NCI-H187 (cell line): ENCODE measurements at regions not wholly inside any gene's neighbourhood (a gene's known extent, or its start where the extent isn't known, plus 50 kb on each side); places are given as distances from the start of the nearest gene placed in this dataset.
"Not testable (repeated sequence)": the region's sequence is repeated elsewhere in the genome, so short reads cannot be mapped to it uniquely, and the experiment has no call there.

Experiments used
- DNase-seq, 2 experiments: peaks; one replicate each; lab custom pipeline; 2025; lab: John Stamatoyannopoulos, UW

DNA sequence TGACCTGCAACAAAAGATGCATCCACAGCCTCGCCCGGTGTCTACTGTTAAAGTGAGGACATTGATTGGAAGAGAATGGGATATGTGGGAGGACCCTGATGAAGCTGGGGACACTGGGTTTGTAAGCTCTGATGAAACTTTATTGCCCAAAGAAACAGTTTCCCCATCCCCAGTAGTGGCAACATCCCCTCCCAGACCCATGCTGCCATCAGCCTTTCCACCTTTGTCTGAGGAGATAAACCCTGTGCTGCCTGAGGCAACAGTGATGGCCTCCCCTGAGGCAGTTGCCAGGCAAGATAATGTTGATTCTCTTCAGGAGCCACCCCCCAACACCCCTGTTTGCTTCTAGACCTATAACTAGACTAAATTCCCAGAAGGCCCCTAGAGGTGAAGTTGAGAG is 234.0 kb downstream of the TFAP2B start:
- DNase-seq, result not testable (repeated sequence)

DNA sequence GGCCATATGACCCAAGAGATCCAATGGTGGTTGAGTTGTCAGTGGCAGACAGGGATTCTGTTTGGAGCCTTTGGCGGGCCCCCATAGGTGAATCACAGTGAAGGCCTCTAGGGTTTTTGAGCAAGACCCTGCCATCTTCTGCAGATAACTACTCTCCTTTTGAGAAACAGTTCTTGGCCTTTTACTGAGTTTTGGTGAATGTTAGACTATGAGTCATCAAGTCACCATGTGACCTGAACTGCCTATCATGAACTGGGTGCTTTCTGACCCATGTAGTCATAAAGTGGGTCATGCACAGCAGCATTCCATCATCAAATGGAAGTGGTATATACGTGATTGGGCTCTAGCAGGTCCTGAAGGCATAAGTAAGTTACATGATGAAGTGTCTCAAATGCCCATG is 236.6 kb downstream of the TFAP2B start:
- not testable (repeated sequence) for DNase-seq

DNA sequence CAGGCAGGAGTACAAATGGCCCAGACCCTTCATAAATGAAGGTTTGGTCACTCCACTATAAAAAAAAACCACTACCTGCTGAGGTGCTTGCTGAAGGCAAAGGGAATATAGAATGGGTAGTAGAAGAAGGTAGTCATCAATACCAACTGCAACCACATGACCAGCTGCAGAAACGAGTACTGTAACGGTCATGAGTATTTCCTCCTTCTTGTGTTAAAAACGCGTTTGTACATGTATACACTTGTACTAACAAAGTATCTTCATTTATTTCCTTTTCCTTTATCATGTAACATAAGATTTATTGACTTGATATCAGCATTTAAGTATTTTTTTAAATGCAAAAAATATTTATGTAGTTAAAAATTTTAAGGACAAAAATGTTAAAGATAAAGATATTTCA is 238.6 kb downstream of the TFAP2B start:
- DNase-seq, result no peak

DNA sequence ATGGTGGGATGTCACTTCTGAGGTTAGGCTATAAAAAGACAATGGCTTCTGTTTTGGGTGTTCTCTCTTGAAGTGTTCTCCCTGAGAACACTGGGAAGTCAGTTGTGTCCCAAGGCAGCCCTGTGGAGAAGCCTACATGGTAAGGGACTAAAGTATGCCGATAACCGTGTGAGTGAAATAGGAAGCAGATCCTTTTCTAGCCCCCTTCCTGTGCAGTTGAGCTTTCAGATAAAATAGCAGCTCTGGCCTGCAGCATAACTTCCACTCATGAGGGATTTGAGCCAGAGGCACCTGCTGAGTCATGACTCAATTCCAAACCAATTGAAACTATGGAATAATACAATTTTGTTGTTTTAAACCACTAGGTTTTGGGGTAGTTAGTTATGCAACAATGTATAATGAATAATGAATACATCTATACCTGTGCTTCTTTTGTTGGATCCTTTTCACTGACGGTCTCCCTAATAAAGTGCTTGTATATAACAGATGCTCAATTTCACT is 241.6 kb downstream of the TFAP2B start:
- no peak for DNase-seq

DNA sequence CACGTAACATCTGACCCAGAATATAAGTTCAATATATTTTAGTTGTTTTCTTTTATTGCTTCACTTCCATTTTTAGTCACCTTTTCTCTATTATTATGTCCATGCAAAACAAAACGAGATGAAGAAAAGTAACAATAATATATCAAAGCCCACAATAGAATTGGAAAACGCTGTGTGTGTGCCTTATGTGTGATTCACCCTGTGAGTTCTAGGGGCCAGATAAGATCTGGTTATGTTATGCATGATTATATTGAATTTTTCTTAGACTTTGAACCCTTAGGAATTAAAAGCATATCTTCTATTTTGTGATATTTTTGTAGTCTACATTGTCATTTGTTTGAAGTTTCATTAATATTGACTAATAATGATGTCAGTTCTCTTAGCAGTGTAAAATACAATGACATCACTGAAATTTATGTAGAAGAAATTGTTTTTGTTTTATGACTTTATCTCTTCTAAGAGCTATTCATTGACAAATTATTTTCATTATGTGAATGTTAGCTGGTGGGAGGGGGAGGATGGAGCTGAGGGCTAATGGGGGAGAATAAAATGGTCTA is 243.6 kb downstream of the TFAP2B start:
- DNase-seq, result no peak

DNA sequence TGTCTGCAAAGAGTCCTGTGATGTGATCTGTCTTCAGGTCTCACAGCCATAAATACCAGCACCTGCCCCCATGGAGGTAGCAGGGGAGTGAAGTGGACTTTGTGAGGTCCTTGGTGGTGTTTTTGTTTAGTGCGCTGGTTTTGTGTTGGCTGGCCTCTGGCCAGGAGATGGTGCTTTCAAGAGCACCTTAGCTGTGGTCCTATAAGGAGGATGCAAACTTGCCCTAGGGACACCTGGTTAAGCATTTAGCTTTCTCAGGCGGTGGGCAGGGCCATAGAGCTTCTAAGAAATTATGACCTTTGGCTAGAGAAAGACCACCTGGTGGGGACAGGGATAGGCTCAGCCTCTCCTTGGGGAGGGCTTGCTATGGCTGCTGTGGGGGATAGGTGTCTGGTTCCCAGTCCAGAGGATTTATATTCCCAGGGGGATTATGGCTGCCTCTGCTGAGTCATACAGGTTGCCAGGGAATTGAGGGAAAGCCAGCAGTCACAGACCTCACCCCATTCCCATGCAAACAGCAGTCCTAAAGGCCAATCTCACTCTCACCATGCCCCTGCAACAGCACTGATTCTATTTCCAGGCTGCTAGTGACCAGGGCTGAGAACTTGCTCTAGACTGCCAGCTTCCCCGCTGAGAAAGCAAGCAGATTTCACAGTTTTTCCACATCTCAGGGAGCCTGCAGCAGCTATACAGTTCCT is 259.3 kb downstream of the TFAP2B start:
- peak in 1 of 2 experiments; percentile 27 for DNase-seq

DNA sequence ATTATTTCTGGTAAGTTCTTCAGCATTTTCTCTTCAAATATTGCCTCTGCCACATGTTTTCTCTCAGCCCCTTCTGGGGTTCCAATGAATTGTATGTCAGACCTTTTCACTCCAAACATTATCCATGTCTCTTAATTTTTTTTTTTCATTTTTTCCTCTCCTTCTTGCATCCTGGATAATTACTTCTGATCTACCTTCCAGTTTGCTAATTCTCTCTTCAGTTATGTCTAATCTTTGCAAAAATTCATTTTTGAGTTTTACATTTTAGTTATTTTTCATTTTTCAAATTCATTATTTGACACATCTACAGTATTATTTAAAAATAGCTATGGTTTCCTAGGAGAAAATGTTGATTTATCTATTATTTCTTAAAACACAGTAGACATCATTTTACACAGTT is 271.7 kb downstream of the TFAP2B start:
- no peak for DNase-seq

DNA sequence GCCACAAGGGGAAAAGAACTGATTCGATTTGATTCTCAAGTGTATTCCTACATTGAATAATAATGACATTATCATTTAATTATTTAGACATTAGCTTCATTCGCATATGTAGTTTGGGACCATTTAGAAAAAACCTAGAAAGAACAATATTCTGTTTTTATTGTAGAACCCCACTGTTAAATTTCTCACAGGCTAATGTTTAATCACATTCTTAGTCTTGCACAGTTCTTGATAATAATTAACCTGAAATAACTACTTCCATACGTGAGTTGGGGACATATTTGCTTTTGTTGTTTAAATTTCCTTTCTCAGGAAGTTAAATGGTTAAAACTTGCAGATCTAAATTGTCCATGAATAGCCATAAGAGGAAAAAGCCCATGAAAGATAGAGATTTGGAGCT is 275.2 kb downstream of the TFAP2B start:
- no peak for DNase-seq

DNA sequence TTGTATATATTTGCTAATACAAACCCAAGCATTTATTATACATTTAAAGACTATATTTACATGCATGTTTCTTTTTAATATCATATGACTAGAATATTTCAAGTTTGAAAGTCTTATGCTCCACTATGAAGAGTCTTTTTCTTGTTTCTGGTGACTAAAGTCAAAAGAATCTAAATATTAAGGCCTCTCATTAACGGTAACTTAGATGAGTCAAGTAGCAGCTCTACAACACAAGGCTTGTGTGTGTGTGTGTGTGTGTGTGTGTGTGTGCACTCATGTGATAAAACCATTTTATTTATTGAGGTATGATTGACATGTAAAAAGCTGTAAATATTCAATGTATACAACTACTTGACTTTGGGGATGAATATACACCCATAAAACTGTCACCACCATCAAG is 275.6 kb downstream of the TFAP2B start:
- DNase-seq, result no peak

DNA sequence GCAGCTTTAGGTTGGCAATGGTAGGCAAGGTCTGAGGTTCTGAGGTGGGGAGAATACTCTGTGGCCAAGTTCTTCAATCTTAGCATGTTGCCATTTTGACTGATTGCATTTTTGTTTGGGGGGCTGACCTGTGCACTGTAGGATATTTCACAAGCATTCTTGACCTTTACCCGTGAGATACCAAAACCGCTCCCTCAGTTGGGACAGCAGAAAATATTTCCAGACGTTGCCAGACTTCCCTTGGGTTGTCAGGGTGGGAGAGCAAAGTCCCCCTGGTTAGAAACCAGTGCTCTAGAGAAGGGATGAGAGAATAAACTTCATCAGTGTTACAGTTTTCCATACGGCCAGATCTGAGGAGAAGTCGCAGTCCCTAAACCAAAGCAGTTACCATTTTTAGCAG is 279.6 kb downstream of the TFAP2B start:
- no peak for DNase-seq

DNA sequence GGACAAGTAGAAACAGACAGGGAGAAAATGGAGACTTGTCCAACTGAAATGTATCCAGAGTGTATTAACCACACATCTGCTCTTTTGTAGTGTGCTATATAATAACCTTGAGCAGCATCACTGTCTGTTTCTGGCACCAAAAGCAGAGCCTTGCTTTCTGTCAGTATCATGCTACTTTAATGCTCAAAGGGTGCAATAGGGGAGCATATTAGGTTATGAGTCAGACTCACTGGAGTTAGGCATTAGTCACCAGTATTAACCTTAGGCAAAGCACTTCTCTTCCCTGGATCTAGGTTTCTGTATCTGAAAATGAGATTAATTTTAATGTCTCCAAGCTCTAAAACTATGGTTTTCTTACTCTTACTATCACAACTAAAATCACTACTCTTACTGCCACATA is 280.1 kb downstream of the TFAP2B start:
- DNase-seq, result no peak

DNA sequence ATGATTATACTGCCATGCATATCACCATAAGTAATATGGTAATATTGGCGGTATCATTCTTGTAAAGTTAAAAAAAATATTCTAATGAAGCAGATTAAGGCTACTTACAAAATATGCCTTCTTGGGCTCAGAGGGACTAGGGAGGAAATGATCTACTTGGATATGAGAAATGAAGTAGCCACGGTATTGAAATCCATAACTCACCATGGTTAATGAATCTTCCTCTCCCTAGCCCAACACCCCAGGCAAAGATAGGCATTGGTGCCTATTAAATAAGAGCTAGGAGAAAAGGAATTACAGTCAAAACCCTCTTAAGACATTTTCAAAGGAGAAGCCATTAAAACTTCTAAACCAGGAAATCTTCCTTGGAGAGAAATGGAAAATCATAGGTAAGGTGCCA is 280.5 kb downstream of the TFAP2B start:
- no peak for DNase-seq

DNA sequence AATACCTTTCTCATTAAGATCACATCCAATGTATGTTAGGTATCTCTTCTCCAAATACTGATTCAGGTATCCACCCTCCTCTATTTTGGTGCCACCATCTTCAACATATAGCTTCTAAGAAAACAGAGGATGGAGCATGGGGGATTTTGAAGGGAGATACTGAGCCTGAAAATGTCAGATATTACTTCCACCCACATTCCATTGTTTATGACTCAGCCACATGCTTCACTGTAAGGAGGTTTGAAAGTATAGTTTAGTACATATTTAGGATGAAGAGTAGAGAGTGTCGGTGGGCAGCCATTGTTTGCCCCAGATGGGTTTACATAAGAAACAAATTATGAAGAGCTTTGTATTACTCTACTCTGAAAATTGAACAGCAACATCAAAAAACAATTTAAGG is 286.7 kb downstream of the TFAP2B start:
- DNase-seq, result no peak

DNA sequence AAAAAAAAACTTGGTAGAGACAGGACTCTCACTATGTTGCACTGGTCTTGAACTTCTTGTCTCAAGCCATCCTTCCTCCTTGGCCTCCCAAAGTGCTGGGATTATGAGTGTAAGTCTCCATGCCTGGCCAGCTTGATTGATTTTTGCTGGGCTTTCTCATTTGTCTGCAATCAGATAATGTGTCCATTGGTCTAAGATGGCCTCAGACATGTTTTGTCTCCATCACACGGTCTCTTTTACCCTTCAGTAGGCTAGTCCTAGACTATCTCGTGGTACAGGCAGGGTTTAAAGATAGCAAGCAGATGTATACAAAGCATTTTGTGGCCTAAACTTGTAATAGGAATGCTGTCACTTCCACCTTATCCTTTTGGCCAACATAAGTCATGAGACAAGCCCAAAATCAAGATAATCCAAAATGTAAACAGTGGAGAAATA is 289.1 kb downstream of the TFAP2B start:
- no peak for DNase-seq

DNA sequence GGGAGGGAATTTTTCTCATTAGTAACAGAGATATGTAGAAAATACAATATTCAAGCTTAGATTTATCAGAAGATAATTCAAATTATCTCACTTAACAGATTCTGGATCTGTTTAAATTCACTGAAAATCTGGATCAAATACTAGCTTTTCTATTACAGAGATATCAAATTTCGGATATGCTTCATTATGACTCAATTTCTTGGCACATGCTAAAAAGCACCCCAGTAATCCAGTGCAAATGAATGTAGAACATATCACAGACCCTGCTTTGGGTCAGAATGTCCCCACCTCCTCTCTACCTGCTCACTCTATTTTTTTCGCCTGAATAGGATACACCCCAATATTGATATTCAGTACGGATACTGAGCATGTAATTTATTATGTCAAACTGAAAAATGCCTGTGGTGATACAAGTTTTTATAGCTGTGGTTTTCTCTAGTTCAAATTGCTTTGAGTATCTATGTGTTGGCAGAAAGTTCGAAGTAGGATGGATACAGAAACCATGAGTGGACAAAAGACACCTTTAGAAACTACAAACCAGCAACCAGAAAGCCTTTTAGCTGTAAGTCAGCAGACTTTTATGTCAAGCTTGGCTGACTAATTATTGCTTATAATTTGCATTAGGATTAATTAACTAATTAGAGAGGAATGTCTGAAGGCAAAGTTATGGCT is 290.0 kb downstream of the TFAP2B start:
- no peak for DNase-seq

DNA sequence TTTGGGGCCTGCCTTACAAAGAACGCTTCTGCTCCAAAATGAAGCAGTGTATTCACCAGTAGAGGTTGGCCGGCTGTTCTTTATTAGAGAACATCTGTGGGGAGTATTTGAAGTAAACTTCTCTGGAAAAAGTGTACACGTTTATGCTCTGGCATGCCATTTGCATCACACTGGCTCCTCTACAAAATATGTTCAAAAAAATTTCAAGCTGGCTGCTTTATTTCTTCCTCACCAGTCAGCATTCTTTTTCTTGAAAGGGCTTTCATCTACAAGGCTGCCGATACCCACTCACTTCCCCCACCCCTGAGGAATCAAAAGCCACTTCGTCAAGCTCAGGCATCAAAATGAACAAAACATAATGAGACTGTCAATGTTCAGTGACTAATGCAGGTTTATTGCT is 294.1 kb downstream of the TFAP2B start:
- DNase-seq, result no peak

DNA sequence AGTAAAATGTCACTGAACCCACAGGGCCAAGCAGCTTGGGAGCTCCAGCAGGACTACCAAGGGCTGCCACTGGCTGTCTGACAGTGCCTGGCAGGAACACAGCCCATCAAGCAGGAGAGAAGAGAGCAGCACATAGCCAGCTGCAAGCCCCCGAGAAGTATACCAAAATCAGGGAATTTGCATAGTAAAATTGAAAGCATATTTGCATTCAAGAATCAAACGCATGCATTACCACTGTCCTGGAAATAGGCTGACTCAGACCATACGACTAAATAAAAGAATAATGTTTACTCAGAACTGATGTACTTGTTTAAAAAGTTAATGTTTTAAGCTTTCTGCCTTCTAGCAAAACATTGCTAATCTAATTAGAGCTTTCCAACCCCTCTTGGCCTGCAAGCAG is 298.1 kb downstream of the TFAP2B start:
- no peak for DNase-seq

DNA sequence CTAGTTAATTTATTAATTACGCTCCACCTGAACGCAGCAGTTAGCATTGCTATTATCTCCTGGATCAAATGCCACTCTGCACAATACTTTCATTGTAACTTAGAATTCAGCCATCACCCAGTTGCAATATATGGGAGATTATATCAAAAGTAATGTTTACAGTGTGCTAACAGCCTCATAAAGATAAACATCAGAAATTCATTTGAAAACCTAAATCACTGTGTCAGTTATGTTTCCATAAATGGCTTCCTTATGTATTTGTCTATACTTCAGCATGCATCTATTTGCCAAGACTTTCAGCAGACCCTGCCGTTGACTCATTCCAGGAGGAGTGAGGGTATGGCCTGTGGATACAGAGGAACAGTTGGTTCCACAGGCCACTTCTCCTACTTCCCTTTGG is 300.1 kb downstream of the TFAP2B start:
- DNase-seq, result no peak

DNA sequence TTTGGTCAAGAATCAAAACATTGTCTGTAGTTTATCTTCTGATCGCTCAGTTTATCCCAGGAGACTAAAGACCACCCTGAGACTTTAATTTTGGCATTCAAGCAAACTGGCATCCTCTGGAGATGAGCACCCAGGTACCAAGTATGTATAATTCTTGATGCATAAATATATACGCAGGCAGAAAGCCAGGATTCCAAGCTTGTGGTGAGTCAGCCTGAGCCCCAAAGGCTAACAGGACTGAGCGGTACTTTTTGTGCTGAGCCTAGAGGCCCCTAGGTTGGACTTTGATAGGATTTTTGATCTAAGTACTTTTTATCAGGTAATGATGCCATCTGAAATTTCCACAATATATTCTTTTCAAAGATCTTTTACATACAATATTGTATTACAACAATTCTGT is 301.3 kb downstream of the TFAP2B start:
- no peak for DNase-seq

DNA sequence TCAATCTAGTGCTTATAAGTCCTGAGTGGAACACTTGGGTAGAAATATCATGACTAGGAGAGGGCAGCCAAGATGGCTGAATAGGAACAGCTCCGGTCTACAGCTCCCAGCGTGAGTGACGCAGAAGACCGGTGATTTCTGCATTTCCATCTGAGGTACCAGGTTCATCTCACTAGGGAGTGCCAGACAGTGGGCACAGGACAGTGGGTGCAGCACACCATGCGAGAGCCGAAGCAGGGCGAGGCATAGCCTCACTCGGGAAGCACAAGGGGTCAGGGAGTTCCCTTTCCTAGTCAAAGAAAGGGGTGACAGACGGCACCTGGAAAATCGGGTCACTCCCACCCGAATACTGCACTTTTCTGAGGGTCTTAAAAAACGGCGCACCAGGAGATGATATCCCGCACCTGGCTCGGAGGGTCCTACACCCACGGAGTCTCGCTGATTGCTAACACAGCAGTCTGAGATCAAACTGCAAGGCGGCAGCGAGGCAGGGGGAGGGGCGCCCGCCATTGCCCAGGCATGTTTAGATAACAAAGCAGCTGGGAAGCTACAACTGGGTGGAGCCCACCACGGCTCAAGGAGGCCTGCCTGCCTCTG is 302.8 kb downstream of the TFAP2B start:
- not testable (repeated sequence) for DNase-seq

DNA sequence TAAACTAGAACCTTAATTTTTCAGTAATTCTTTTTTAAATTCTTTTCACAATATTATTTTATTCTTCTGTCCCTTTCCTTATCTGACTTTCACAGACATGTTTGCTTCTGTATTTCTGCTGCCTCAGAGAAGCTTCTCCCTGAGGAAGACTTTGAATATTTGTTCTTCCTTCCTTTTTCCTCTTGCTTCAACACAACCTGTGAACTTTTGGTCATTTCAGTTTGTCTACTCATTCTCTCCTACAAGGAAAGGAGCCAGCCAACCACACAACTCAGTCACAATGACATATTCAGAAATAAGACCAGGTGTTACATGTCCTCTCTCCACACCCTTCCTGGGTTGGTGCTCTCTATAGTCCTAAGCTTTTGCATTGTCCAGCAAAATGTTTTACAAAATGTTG is 310.4 kb downstream of the TFAP2B start:
- no peak for DNase-seq

DNA sequence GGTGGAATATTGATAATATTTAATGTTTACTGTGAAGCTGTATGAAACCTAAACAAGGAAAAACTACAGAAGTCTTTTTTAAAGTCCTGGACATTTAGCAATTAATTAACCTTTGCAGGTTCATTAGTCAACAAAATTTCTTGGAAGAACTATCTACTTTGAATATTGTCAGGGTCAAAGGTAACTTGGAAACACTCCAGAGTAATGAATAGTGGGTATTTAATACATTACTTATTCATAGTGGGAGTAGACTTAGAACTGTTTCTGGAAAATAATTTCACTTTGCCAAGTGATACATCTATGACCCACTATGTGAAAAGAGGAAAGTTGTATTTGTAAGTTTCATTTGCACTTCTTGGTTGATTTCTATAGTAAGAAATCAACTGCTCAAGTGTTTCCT is 319.1 kb downstream of the TFAP2B start:
- no peak for DNase-seq

DNA sequence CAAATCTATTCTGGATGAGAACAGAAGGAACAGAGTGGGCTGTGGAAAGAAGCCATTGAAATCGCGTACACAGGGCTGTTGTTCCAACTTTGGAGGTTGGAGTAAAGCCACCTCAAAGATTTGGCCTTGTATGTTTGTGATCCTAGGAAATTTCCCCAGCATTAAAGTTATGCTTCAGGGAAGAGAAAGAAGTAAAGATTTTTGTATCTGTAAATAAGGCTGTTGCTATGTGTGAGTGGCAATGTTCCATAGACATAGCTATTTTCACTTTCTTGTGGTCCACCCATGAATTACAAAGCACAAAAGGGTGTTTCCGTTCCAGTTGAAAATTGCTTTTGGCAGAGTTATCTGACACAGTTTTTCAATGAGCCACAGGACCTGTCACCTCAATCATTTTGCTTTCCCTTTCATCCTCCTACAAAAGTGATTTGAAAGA is 321.3 kb downstream of the TFAP2B start:
- no peak for DNase-seq
